GM18520 (cell line): ENCODE measurements at regions not wholly inside any gene's neighbourhood (a gene's known extent, or its start where the extent isn't known, plus 50 kb on each side); places are given as distances from the start of the nearest gene placed in this dataset.
"Not testable (repeated sequence)": the region's sequence is repeated elsewhere in the genome, so short reads cannot be mapped to it uniquely, and the experiment has no call there.

Source experiments
- ATAC-seq: cut with Tn5 transposase; IDR thresholded peaks from one replicate; pipeline ENCODE4 v1.9.1; 2021; ENCODE audit not compliant: unreplicated experiment

DNA sequence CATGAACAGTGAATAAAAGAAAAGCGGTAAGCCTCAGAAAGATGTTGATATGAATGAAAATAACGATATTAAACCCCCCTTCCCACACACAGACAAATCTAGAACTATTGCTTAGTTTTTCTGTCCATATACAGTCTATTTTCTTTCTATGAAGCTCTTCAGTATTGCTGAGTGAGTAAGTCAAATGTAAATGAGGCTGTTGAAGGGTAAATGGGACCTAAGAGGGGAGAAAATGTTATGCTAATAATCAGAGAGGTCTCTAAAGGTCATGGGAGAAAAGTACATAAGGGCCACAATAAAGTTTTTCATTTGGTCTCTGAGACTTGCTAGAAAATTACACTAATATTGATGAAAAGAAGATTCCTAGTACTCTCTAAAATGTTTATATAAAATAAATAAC lies 56.2 kb downstream of the PABPC4L start:
- no peak for ATAC-seq

DNA sequence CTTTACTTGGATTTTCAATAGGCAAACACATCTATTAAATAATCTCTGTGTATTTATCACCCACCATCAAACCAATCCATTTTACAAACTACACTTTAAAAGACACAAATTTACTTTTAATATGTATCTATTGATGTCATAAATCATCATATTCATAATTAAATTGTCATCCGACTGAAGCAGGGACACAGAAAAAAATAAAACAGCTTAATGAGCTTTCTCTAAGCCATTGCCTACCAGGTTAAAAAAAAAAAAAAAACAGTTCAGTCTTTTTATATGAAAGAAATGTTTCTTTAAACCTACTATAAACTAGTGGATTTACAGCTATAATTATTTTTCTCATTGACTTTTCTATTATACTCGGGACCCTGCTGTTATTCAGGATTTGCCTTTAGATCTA lies 57.3 kb downstream of the PABPC4L start:
- no peak for ATAC-seq

- ATAC-seq: no peak
Measured at GRCh38 chr4:134141728-134142127, 59.9 kb downstream of the PABPC4L start.

DNA sequence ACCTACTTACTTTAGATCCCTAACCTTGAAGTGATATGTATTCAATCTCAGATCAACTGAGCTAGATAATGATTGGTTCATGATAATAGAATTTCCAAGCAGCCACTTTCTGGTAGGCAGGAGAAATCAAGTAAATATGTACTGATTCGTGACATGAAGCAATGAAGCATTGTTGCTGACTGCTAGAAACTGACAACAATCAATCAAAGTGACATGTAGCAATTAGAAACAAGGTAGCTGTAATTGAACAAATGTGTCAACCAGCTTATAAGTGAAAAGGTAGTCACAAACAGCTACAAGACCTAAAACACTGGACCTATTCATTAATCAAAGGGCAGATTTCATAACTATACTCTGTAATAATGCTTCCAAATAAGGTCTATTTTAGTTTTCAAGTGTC lies 62.4 kb downstream of the PABPC4L start:
- ATAC-seq: no peak

- ATAC-seq: no peak
Measured at GRCh38 chr4:134132086-134132783, 69.4 kb downstream of the PABPC4L start.

- no peak for ATAC-seq
Measured at GRCh38 chr4:134126955-134127354, 74.6 kb downstream of the PABPC4L start.

GRCh38 chr4:134126000-134126560 lies 75.5 kb downstream of the PABPC4L start:
- no peak for ATAC-seq

DNA sequence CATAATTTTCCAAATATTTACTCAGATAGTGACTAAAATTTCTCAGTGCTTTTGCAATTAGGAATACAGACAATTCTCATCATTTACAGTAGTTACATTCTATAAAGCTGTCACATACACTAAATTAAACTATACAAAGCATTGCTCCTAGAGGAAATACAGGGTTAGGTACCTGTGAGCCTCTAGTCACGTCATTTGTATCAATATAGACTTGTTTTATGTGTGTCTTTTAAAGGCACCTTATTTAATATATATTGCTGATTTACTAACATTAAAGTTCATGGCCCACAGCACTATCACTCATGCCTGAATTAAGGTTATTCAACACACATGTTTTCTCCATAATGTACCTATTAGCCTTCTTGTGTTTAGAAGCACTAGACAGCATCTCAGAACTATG lies 78.7 kb downstream of the PABPC4L start:
- no peak for ATAC-seq

DNA sequence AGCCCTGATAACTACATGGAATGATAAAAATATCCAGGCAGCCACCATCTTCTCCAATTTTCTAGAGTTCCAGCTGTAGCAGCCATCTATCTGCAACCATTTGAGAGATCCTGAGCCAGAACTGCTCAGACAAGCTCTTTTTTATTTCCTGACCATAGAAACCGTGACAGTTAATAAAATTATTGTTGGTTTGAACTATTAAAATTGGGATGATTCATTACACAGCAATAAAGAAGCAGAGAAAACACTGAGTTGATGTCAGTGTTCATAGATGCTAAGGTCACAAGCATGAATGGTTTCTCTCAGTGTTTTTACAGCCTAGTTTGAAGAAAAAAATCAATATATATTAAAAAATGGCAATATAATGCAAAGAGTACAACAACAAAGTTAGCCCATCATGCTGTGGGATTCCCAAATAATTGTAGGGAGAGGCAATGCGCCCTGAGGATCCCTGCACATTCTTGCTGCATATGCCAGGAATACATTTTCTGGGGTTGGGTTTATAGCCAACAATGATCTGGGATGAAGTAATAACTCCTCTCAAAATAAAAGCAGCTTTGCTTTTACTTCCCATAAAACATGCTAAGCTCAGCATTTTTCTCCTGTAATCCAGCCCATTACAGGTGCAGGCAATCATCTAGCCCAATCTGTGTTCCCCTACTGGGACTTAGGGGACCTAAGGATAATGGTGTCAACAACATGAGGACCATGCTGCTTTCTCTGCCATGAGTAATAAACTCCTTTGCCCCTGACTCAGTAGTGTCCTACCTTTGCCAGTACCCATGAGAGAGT lies 84.0 kb downstream of the PABPC4L start:
- no peak for ATAC-seq

- no peak for ATAC-seq
Measured at GRCh38 chr4:134089885-134090284, 111.7 kb downstream of the PABPC4L start.

DNA sequence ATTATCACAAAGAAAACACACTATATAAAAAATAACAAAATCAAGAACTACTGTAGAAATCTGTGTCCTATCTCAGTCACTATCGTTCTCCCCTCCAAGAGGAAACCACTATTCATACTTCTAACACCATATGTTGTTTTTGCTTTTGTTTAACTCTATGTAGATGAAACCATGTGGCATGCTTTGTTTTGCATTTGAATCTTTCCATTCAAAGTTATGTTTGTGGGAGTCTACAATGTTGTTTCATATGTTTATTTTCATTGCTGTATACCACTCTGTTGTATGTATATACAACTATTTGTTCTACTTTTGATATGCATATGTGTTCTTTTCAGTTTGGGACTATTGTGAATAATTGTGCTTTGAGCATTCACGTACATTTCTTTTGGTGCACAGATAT lies 116.1 kb downstream of the PABPC4L start:
- no peak for ATAC-seq

DNA sequence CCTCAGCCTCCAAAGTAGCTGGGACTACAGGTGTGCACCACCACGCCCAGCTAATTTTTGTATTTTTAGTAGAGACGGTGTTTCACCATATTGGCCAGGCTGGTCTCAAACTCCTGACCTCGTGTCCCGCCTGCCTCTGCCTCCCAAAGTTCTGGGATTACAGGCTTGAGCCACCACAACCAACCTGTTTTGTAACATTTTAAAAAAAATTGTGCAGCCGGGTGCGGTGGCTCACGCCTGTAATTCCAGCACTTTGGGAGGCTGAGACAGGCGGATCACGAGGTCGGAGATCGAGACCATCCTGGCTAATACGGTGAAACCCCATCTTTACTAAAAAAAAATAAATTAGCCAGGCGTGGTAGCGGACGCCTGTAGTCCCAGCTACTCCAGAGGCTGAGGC lies 122.5 kb downstream of the PABPC4L start:
- not testable (repeated sequence) for ATAC-seq

DNA sequence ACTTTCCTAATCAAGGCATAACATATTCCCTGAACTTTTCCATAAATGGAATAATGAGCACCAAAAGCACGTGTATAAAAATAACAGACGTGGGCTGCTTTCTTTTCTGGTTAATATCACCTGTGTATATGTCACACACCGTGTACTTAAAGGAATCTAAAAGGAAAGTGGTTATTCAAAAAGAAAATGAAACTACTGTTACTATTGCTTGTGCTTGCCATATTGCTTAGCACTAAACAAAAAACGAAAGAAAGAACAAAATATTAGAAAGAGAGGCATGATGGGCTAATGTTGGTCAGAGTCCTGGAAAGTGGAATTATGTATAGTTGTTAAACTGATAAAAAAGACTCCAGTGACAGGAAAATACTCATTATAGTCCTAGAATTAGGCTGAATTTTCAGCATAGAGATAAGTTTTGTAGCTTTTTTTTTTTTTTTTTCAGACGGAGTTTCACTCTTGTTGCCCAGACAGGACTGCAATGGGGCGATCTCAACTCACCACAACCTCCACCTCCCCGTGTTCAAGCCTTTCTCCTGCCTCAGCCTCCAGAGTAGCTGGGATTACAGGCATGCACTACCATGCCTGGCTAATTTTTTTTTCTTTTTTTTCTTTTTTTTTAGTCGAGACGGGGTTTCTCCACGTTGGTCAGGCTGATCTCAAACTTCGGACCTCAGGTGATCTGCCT lies 123.2 kb downstream of the PABPC4L start:
- peak; percentile 96 for ATAC-seq

DNA sequence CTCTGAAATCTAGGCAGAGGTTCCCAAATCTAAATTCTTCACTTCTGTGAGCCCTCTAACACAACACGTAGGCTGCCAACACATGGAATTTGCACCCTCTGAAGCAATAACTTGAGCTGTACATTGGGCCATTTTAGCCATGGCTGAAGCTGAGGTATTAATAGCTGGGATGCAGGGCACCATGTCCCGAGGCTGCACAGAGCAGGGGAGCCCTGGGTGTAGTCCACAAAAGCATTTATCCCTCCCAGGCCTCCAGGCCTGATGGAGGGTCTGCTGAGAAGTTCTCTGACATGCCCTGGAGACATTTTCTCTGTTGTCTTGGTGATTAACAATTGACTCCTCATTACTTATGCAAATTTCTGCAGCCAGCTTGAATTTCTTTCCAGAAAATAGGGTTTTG lies 127.9 kb downstream of the PABPC4L start:
- no peak for ATAC-seq

GRCh38 chr4:134072137-134072536 lies 129.5 kb downstream of the PABPC4L start:
- no peak for ATAC-seq

- ATAC-seq: no peak
Measured at GRCh38 chr4:134070174-134070573, 131.4 kb downstream of the PABPC4L start.

- no peak for ATAC-seq
Measured at GRCh38 chr4:134057356-134057755, 144.2 kb downstream of the PABPC4L start.

DNA sequence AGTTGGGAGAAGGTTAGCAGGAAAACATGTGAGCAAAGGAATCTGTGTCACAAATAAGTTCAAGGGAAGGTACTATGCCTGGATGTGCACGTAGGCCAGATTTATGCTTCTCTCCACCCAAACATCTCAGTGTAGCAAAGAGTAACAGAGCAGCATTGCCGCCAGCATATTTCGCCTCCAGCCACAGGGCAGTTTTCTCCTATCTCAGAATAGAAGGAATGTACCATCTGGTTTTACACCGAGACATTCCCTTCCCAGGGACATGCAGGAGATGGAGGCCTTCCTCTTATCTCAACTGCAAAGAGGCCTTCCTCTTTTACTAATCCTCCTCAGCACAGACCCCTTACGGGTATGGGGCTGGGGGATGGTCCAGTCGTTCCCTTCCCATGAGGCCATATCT lies 155.4 kb downstream of the PABPC4L start:
- not testable (repeated sequence) for ATAC-seq

- ATAC-seq: no peak
Measured at GRCh38 chr4:134045411-134045810, 156.2 kb downstream of the PABPC4L start.

- ATAC-seq: no peak
Measured at GRCh38 chr4:134043266-134043665, 158.3 kb downstream of the PABPC4L start.

- ATAC-seq: no peak
Measured at GRCh38 chr4:134028421-134028820, 173.2 kb downstream of the PABPC4L start.

DNA sequence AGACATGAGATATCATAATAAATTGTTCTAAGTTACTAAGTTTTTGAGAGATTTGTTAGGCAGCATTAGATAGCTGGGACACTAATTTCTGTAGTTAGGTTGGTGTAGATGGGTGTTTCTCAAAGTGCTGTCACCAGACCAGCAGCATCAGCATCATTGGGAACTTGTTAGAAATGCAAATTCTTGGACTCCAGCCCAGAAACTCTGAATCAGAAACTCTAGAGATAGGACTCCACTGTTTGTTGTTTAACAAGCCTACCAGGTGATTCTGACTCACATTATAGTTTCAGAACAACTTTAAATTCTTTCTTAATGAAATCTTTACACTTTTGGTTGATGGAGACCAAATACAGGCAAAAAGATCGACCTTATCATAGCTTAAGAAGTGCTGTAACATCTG lies 173.7 kb downstream of the PABPC4L start:
- no peak for ATAC-seq
